ENCODE measurements at regions not wholly inside any gene's neighbourhood (a gene's known extent, or its start where the extent isn't known, plus 50 kb on each side); places are given as distances from the start of the nearest gene placed in this dataset.
"Not testable (repeated sequence)": the region's sequence is repeated elsewhere in the genome, so short reads cannot be mapped to it uniquely, and the experiment has no call there.

- no peak for DNase-seq (ENCODE audit: low spot score)
Measured at GRCh38 chr6:92271091-92271490, 1148.3 kb downstream of the EPHA7 start.

- no peak for DNase-seq (ENCODE audit: low spot score)
Measured at GRCh38 chr6:92270365-92270764, 1149.0 kb downstream of the EPHA7 start.

DNA sequence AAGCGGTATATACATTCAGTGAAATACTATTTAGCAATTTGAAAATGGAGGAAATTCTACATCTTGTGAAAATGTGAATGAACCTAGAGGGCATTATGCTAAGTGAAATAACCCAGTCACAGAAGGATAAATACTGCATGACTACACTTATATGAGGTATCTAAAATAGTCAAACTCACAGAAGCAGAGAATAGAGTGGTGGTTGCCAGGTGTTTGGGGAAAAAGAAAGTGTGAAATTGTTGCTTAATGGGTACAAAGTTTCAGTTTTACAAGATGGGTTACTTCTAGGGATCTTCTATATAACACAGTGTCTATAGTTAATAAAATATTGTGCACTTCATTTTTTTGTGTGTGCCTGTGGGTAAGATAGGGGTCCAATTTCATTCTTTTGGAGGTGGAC is 1152.0 kb downstream of the EPHA7 start:
- no peak for DNase-seq (ENCODE audit: low spot score)

DNA sequence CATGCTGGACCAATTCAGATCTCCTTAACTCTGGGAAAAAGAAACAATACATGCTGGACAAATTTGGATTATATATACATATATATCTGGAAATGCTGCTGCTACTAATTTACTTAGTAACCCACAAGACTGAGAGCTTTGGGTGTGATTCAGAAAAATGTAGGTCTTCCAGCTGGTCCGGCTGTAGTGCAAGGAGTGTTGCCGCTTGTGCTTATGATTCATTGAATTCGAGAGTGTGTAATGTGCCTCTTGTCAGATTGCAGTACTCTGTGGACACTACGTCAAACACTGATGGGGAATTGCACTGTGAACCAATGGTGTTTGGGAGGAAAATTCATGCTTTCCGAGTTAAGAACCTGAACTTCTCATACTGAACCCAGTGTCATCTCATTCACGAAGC is 1155.5 kb downstream of the EPHA7 start:
- DNase-seq (ENCODE audit: low spot score), result no peak

GRCh38 chr6:92259171-92259570 is 1160.2 kb downstream of the EPHA7 start:
- no peak for DNase-seq (ENCODE audit: low spot score)

GRCh38 chr6:92243315-92243714 is 1176.0 kb downstream of the EPHA7 start:
- no peak for DNase-seq (ENCODE audit: low spot score)

GRCh38 chr6:92231171-92231701 is 1188.1 kb downstream of the EPHA7 start:
- no peak for DNase-seq (ENCODE audit: low spot score)

GRCh38 chr6:92219987-92220386 is 1199.4 kb downstream of the EPHA7 start:
- not testable (repeated sequence) for DNase-seq (ENCODE audit: low spot score)

GRCh38 chr6:92216717-92217116 is 1202.6 kb downstream of the EPHA7 start:
- DNase-seq (ENCODE audit: low spot score), result no peak

GRCh38 chr6:92201618-92202017 is 1217.7 kb downstream of the EPHA7 start:
- no peak for DNase-seq (ENCODE audit: low spot score)

DNA sequence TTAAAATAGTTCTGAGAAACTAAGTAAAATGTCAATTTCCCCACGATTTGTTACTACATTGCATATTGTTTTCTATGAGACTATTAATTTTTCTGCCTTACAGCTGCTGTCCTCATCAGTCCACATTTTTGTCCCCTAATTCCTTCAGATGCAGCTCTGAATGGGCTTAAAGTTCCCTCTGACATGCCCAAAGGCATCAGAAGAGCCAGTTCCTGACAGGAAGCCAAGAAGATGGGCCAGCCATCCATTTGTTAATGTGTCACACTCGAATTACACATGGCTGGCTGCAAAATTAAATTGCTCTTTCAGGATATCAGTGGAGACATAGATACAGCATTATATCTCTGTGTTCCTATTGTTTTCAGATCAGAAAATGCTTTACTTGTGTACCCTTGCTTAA is 1223.0 kb downstream of the EPHA7 start:
- DNase-seq (ENCODE audit: low spot score), result no peak

- DNase-seq (ENCODE audit: low spot score), result no peak
Measured at GRCh38 chr6:92195796-92196195, 1223.6 kb downstream of the EPHA7 start.

- no peak for DNase-seq (ENCODE audit: low spot score)
Measured at GRCh38 chr6:92188016-92188415, 1231.3 kb downstream of the EPHA7 start.

GRCh38 chr6:92184933-92185332 is 1234.4 kb downstream of the EPHA7 start:
- DNase-seq (ENCODE audit: low spot score), result no peak

- no peak for DNase-seq (ENCODE audit: low spot score)
Measured at GRCh38 chr6:92181347-92181746, 1238.0 kb downstream of the EPHA7 start.

DNA sequence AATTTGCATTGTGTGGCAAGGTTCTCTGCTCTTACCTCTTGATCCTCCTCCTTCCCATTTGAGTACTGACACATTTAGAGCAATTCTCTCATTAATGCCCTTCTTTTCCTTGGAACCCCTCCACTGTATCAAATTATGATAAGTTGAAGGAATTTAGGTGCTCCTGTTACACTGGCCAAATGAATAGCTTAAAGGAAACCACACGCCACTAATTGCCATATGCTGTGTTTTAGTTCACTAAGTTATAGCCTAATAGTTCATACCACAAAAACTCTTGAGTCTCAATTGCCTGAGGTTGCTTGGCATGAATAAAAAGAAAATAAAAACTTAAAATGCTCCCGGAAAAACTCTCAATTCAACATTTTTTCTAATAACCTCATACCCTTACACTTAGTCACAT is 1239.3 kb downstream of the EPHA7 start:
- DNase-seq (ENCODE audit: low spot score), result no peak

GRCh38 chr6:92176666-92177065 is 1242.7 kb downstream of the EPHA7 start:
- no peak for DNase-seq (ENCODE audit: low spot score)

DNA sequence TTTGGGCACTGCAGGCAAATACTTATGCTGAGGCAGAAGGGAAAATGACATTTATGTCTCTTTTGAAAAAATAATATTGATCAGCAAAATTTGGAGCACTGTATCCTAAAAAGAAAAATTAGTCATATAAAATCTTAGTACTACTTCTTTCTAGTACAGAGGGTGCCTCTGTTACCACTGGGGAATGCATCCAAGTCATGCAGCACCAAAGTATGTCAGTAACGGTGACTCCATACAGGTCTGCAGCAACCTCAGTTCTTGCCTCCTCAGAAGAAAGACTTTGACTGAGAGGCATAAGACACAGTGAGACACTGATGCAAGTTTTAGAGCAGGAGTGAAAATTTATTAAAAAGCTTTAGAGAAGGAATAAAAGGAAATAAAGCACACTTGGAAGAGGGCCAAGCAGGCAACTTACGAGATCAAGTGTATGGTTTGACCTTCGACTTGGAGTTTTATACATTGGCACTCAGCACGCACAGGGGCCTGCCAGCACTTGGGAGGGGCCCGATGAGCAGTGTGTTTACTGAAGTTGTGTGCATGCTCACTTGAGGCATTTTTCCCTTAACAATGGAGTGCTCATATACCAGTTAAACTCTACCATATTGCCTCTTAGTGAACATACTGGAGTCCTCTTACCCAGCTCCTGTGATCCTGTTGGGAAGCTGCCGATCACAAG is 1244.8 kb downstream of the EPHA7 start:
- no peak for DNase-seq (ENCODE audit: low spot score)

DNA sequence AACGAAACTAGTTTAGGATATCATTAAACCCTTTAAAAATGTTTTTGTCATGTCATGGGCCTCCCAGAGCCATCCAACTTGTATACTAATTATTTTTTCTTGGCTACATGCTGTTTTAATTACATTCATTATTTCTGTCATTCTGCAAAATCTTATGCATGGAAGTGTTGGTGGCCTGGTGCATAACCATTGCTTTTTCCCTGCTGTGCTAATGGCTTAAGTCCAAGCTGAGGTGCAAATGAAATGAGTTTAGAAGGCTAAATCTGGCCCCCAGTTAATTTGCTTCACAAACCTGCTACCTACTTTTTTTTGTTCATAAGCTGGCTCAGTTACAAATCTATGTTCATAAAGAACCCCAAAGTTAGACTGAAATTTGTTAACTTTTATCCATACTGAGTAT is 1249.9 kb downstream of the EPHA7 start:
- no peak for DNase-seq (ENCODE audit: low spot score)

DNA sequence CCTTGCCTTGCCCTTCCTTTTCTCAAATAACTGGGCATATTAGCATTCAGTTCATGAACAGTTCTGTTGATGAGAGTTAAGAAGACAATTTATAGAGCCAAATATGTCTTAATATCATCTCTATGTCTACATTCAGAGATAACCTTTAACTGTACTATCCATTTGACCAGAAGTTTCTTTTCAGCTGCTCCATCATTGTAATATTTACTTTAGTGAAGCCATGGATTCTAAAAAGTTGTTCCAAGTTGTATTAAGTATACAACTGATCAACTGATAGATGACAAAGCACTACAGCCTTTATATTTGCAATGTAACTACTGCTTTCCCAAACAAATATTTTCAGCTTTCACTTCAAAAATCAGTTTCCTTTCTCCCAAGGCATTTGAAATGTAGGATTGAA is 1252.7 kb downstream of the EPHA7 start:
- no peak for DNase-seq (ENCODE audit: low spot score)

GRCh38 chr6:92161953-92162352 is 1257.4 kb downstream of the EPHA7 start:
- no peak for DNase-seq (ENCODE audit: low spot score)

DNA sequence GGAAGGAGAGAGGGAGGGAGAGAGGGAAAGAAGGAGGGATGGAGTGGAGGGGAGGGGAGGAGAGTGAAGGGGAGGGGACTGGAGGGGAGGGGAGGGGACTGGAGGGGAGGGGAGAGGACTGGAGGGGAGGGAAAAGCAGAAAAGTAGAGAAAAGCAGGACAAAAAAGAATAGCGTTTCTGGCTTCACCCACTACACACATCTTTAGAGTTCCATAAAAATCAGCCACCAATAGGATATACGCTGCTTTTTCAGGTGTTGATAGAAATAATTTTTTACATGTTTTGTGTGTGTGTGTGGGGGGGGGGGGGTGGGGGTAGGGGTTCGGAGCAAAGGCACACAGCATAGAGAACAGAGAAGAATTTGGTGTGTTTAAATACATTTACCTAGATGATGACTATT is 1259.1 kb downstream of the EPHA7 start:
- no peak for DNase-seq (ENCODE audit: low spot score)

- DNase-seq (ENCODE audit: low spot score), result no peak
Measured at GRCh38 chr6:92159046-92159445, 1260.3 kb downstream of the EPHA7 start.

- DNase-seq (ENCODE audit: low spot score), result no peak
Measured at GRCh38 chr6:92150553-92150952, 1268.8 kb downstream of the EPHA7 start.
